ENCODE measurements at regions not wholly inside any gene's neighbourhood (a gene's known extent, or its start where the extent isn't known, plus 50 kb on each side); places are given as distances from the start of the nearest gene placed in this dataset.

DNA sequence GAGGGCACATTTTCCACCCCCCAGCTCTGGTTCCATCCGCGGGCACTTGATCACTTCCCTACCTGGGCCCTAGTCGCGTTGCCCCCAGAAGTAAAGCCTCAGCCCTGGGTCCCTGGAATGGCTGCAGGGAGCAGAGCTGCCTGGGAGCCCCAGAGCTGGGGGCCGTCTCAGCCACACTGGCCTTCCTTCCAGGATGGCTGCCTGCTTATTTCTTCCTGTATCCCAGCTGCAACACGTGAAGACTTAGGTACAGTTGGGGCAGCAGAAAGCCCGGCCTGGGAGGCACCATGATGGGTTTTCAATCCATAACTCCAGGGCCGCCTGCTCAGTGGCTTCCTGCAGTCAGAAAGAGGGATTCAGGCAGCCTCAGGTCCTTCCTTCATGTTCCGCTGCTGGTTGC is 232.3 kb downstream of the IRX2 start:
- DNase-seq (ENCODE audit: extremely low read depth, low read depth), result no peak
- TF ChIP-seq, protein P1, sequence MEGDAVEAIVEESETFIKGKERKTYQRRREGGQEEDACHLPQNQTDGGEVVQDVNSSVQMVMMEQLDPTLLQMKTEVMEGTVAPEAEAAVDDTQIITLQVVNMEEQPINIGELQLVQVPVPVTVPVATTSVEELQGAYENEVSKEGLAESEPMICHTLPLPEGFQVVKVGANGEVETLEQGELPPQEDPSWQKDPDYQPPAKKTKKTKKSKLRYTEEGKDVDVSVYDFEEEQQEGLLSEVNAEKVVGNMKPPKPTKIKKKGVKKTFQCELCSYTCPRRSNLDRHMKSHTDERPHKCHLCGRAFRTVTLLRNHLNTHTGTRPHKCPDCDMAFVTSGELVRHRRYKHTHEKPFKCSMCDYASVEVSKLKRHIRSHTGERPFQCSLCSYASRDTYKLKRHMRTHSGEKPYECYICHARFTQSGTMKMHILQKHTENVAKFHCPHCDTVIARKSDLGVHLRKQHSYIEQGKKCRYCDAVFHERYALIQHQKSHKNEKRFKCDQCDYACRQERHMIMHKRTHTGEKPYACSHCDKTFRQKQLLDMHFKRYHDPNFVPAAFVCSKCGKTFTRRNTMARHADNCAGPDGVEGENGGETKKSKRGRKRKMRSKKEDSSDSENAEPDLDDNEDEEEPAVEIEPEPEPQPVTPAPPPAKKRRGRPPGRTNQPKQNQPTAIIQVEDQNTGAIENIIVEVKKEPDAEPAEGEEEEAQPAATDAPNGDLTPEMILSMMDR (IDR thresholded peaks at IDR 0.05; ENCODE audit: low read depth, low read length), result no peak

DNA sequence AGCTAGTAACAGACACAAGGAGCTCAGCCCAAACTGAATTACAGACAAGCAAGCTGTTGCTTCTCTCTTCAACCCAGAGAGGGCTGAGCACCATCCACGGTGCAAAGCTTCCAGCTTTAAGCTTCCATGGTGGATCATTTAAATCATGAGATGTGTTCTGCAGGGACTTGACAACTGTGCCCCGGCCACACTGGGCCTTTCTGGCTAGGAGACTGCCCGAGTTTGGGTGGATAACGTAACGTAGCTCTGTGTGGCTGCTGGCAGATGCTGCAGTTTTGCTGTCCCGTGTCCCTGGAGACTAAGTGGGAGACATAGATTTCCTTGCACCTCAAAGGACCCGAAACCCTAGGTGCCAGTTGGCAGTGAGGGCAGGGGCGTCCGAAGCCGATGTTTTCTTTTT is 234.0 kb downstream of the IRX2 start:
- TF ChIP-seq, protein P1 (IDR thresholded peaks at IDR 0.05; ENCODE audit: low read depth, low read length), result no peak
- no peak for DNase-seq (ENCODE audit: extremely low read depth, low read depth)

DNA sequence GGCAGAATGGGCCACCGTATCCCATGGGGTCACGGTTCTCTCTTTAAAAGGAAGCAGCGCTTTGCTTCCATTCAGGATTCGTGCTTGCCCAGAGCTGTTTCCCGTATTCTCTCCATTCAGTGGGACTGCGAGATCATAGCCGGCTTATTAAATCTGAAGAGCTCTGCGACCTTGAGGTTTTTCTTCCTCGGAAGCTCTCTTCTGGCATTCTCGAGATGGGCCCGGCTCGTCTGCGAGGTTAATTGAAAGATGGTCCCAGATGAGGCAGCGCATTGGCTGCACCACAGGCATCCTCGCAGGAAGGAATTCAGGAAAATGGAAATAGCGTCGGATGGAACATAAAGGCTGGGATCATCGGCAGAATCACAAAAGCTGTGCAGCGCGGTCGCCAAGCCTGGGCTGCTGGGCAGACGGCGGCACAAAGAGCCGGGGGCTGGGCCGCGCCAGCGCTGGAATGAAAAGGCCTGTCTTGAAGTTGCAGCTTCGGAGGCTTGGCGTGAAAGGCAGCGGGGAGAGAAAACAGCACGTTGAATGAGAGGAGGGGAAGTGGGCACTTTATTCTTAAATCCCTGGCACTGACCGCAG is 236.2 kb downstream of the IRX2 start:
- TF ChIP-seq, protein P1 (IDR thresholded peaks at IDR 0.05; ENCODE audit: low read depth, low read length), result no peak
- DNase-seq (ENCODE audit: extremely low read depth, low read depth), result no peak

DNA sequence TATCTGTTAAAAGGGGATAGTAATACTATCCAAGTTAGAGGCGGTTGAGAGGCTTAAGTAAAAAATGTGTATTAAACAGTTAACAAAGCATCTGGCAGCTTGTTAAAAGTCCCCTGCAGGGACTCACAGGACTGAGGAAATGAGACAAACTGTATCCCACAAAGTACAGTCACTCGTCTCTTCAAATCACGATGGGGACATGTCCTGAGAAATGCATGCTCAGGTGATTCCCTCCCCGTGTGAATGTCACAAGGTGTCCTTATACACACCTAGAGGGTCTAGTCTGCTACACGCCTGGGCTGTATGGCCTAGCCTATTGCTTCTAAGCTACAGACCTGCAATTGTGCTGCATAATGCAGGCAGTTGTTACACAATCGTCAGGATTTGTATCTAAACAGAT is 237.0 kb downstream of the IRX2 start:
- TF ChIP-seq, protein P1 (IDR thresholded peaks at IDR 0.05; ENCODE audit: low read depth, low read length), result no peak

DNA sequence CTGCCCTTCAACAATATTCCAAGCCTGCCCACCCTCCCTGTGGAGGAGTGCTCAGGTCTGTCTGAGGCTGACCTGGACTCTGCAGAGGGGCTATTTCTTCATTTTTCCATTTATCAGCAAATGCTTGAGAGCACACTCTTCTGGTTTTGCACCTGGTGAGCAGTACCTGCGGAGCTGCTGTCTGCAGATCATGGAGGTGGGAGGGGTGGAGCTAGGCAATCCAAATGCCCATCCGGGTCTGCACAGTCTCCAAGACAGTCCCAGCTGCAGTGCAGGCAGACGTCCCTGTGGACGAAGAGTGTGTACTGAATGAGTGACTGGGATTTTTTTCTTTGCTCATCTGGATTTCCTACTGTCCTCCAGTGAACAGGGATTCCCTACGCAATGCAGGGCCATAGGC is 239.8 kb downstream of the IRX2 start:
- no peak for DNase-seq (ENCODE audit: extremely low read depth, low read depth)
- TF ChIP-seq, protein P1 (IDR thresholded peaks at IDR 0.05; ENCODE audit: low read depth, low read length), result no peak

More for the DNA sequence above, 237.0 kb downstream of the IRX2 start:
- no peak for DNase-seq (ENCODE audit: extremely low read depth, low read depth)

DNA sequence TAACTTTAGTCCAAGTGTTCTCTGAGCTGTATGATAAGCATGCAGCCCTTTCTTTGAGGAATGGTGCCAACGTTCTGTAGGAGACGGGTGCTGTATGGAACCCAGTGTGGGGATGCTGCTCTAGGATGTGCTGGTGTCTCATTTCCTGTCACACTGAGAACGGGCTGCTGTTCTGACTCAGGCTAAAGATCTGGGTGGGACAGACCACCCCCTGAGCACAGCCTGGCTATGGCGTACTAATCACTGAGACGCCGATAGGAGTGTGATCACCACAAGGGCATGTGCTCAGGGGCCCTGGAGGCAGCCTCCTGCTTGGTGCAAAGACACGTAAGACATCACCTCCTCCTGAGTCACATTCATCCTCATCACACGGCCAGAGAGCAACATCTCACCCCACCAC is 240.4 kb downstream of the IRX2 start:
- DNase-seq (ENCODE audit: extremely low read depth, low read depth), result no peak
- TF ChIP-seq, protein P1 (IDR thresholded peaks at IDR 0.05; ENCODE audit: low read depth, low read length), result no peak

DNA sequence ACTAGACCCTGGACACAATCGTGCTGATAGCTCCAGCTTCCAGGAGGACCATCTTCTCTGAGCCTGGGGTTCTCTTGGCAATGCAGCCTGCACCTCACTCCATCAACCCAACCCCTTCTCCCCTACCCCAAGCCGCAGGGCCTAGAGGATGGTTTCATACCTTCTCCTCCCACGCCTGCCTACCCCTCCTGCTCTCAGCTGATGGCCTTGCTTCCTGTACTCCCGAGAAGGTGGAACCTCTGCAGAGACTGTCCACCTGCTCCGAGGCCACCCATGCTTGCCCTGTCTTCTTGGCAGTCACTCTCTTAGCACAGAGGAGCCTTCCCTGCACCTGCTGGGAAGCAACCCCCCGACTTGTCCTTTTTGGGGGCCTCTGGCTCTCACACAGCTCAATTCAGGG is 241.9 kb downstream of the IRX2 start:
- TF ChIP-seq, protein P1 (IDR thresholded peaks at IDR 0.05; ENCODE audit: low read depth, low read length), result no peak
- DNase-seq (ENCODE audit: extremely low read depth, low read depth), result no peak

Data from AG09319 (cell line).